ENCODE measurements at regions not wholly inside any gene's neighbourhood (a gene's known extent, or its start where the extent isn't known, plus 50 kb on each side); places are given as distances from the start of the nearest gene placed in this dataset.

- Histone ChIP-seq H3K36me3 (ENCODE audit: insufficient read depth, low read length) (no peaks in the 10 kb centered on the region), H3K4me3 (ENCODE audit: low read depth, low read length) (no peak overlapping the region), H3K79me2 (ENCODE audit: control insufficient read depth, insufficient read depth, low read length, unreplicated experiment) (no peaks in the 10 kb centered on the region), H3K27ac (ENCODE audit: low read depth, low read length) (no peak overlapping the region), H3K27me3 (ENCODE audit: insufficient read depth, low read length) (no peaks in the 10 kb centered on the region), H3K4me1 (ENCODE audit: control insufficient read depth, insufficient read depth, low read length, unreplicated experiment) (no peaks in the 10 kb centered on the region), H2AFZ (ENCODE audit: low read length, unreplicated experiment) (no peak overlapping the region)
These were observed 374.6 kb upstream of the FAT3 start for GRCh38 chr11:91850021-91850420.

- H2AFZ ChIP-seq (ENCODE audit: low read length, unreplicated experiment) = no peak overlapping the region
- no peak overlapping the region for H3K27ac ChIP-seq (ENCODE audit: low read depth, low read length)
- H3K27me3 ChIP-seq (ENCODE audit: insufficient read depth, low read length) = no peaks in the 10 kb centered on the region
- H3K36me3 ChIP-seq (ENCODE audit: insufficient read depth, low read length) = no peaks in the 10 kb centered on the region
- H3K4me1 ChIP-seq (ENCODE audit: control insufficient read depth, insufficient read depth, low read length, unreplicated experiment) = no peaks in the 10 kb centered on the region
- H3K79me2 ChIP-seq (ENCODE audit: control insufficient read depth, insufficient read depth, low read length, unreplicated experiment) = no peaks in the 10 kb centered on the region
- H3K4me3 ChIP-seq (ENCODE audit: low read depth, low read length) = no peak overlapping the region
These were observed 378.0 kb upstream of the FAT3 start for GRCh38 chr11:91846649-91847048.

GRCh38 chr11:91846002-91846401, 378.6 kb upstream of the FAT3 start:
- Histone ChIP-seq H3K4me3 (ENCODE audit: low read depth, low read length) (no peak overlapping the region), H3K36me3 (ENCODE audit: insufficient read depth, low read length) (no peaks in the 10 kb centered on the region), H2AFZ (ENCODE audit: low read length, unreplicated experiment) (no peak overlapping the region), H3K27me3 (ENCODE audit: insufficient read depth, low read length) (no peaks in the 10 kb centered on the region), H3K79me2 (ENCODE audit: control insufficient read depth, insufficient read depth, low read length, unreplicated experiment) (no peaks in the 10 kb centered on the region), H3K27ac (ENCODE audit: low read depth, low read length) (no peak overlapping the region), H3K4me1 (ENCODE audit: control insufficient read depth, insufficient read depth, low read length, unreplicated experiment) (no peaks in the 10 kb centered on the region)

- no peaks in the 10 kb centered on the region for H3K79me2 ChIP-seq (ENCODE audit: control insufficient read depth, insufficient read depth, low read length, unreplicated experiment)
- H2AFZ ChIP-seq (ENCODE audit: low read length, unreplicated experiment) = no peak overlapping the region
- no peak overlapping the region for H3K27ac ChIP-seq (ENCODE audit: low read depth, low read length)
- H3K4me3 ChIP-seq (ENCODE audit: low read depth, low read length) = no peak overlapping the region
- no peaks in the 10 kb centered on the region for H3K27me3 ChIP-seq (ENCODE audit: insufficient read depth, low read length)
- no peaks in the 10 kb centered on the region for H3K4me1 ChIP-seq (ENCODE audit: control insufficient read depth, insufficient read depth, low read length, unreplicated experiment)
- no peaks in the 10 kb centered on the region for H3K36me3 ChIP-seq (ENCODE audit: insufficient read depth, low read length)
These were observed 383.9 kb upstream of the FAT3 start for GRCh38 chr11:91840640-91841240.

- H2AFZ ChIP-seq (ENCODE audit: low read length, unreplicated experiment) = no peak overlapping the region
- no peak overlapping the region for H3K4me3 ChIP-seq (ENCODE audit: low read depth, low read length)
- no peaks in the 10 kb centered on the region for H3K27me3 ChIP-seq (ENCODE audit: insufficient read depth, low read length)
- no peaks in the 10 kb centered on the region for H3K36me3 ChIP-seq (ENCODE audit: insufficient read depth, low read length)
- no peak overlapping the region for H3K27ac ChIP-seq (ENCODE audit: low read depth, low read length)
- H3K4me1 ChIP-seq (ENCODE audit: control insufficient read depth, insufficient read depth, low read length, unreplicated experiment) = no peaks in the 10 kb centered on the region
- no peaks in the 10 kb centered on the region for H3K79me2 ChIP-seq (ENCODE audit: control insufficient read depth, insufficient read depth, low read length, unreplicated experiment)
These were observed 386.9 kb upstream of the FAT3 start for GRCh38 chr11:91837411-91838330.

GRCh38 chr11:91835051-91835560, 389.5 kb upstream of the FAT3 start:
- H3K4me3 ChIP-seq (ENCODE audit: low read depth, low read length) = no peak overlapping the region
- no peak overlapping the region for H2AFZ ChIP-seq (ENCODE audit: low read length, unreplicated experiment)
- H3K27ac ChIP-seq (ENCODE audit: low read depth, low read length) = no peak overlapping the region
- H3K79me2 ChIP-seq (ENCODE audit: control insufficient read depth, insufficient read depth, low read length, unreplicated experiment) = no peaks in the 10 kb centered on the region
- no peaks in the 10 kb centered on the region for H3K4me1 ChIP-seq (ENCODE audit: control insufficient read depth, insufficient read depth, low read length, unreplicated experiment)
- H3K27me3 ChIP-seq (ENCODE audit: insufficient read depth, low read length) = no peaks in the 10 kb centered on the region
- H3K36me3 ChIP-seq (ENCODE audit: insufficient read depth, low read length) = no peaks in the 10 kb centered on the region

- H3K27ac ChIP-seq (ENCODE audit: low read depth, low read length) = no peak overlapping the region
- no peaks in the 10 kb centered on the region for H3K79me2 ChIP-seq (ENCODE audit: control insufficient read depth, insufficient read depth, low read length, unreplicated experiment)
- no peaks in the 10 kb centered on the region for H3K27me3 ChIP-seq (ENCODE audit: insufficient read depth, low read length)
- H2AFZ ChIP-seq (ENCODE audit: low read length, unreplicated experiment) = no peak overlapping the region
- H3K4me1 ChIP-seq (ENCODE audit: control insufficient read depth, insufficient read depth, low read length, unreplicated experiment) = no peaks in the 10 kb centered on the region
- no peak overlapping the region for H3K4me3 ChIP-seq (ENCODE audit: low read depth, low read length)
- no peaks in the 10 kb centered on the region for H3K36me3 ChIP-seq (ENCODE audit: insufficient read depth, low read length)
These were observed 395.7 kb upstream of the FAT3 start for GRCh38 chr11:91828901-91829300.

GRCh38 chr11:91825777-91826176, 398.8 kb upstream of the FAT3 start:
- Histone ChIP-seq H3K27ac (ENCODE audit: low read depth, low read length) (no peak overlapping the region), H3K36me3 (ENCODE audit: insufficient read depth, low read length) (no peaks in the 10 kb centered on the region), H3K27me3 (ENCODE audit: insufficient read depth, low read length) (no peaks in the 10 kb centered on the region), H2AFZ (ENCODE audit: low read length, unreplicated experiment) (no peak overlapping the region), H3K4me3 (ENCODE audit: low read depth, low read length) (no peak overlapping the region), H3K4me1 (ENCODE audit: control insufficient read depth, insufficient read depth, low read length, unreplicated experiment) (no peaks in the 10 kb centered on the region), H3K79me2 (ENCODE audit: control insufficient read depth, insufficient read depth, low read length, unreplicated experiment) (no peaks in the 10 kb centered on the region)

- Histone ChIP-seq H2AFZ (ENCODE audit: low read length, unreplicated experiment) (no peak overlapping the region), H3K36me3 (ENCODE audit: insufficient read depth, low read length) (no peaks in the 10 kb centered on the region), H3K4me3 (ENCODE audit: low read depth, low read length) (no peak overlapping the region), H3K79me2 (ENCODE audit: control insufficient read depth, insufficient read depth, low read length, unreplicated experiment) (no peaks in the 10 kb centered on the region), H3K4me1 (ENCODE audit: control insufficient read depth, insufficient read depth, low read length, unreplicated experiment) (no peaks in the 10 kb centered on the region), H3K27me3 (ENCODE audit: insufficient read depth, low read length) (no peaks in the 10 kb centered on the region), H3K27ac (ENCODE audit: low read depth, low read length) (no peak overlapping the region)
These were observed 401.3 kb upstream of the FAT3 start for GRCh38 chr11:91823252-91823830.

GRCh38 chr11:91822805-91823204, 401.8 kb upstream of the FAT3 start:
- Histone ChIP-seq H2AFZ (ENCODE audit: low read length, unreplicated experiment) (no peak overlapping the region), H3K4me3 (ENCODE audit: low read depth, low read length) (no peak overlapping the region), H3K27me3 (ENCODE audit: insufficient read depth, low read length) (no peaks in the 10 kb centered on the region), H3K4me1 (ENCODE audit: control insufficient read depth, insufficient read depth, low read length, unreplicated experiment) (no peaks in the 10 kb centered on the region), H3K36me3 (ENCODE audit: insufficient read depth, low read length) (no peaks in the 10 kb centered on the region), H3K79me2 (ENCODE audit: control insufficient read depth, insufficient read depth, low read length, unreplicated experiment) (no peaks in the 10 kb centered on the region), H3K27ac (ENCODE audit: low read depth, low read length) (no peak overlapping the region)

Data from ACC112 (cell line).